ENCODE measurements at regions not wholly inside any gene's neighbourhood (a gene's known extent, or its start where the extent isn't known, plus 50 kb on each side); places are given as distances from the start of the nearest gene placed in this dataset.
A peak's percentile ranks its signal among the peaks of the same experiment; 100 is the strongest.

GRCh38 chr16:63614429-63614828 is 1507.4 kb downstream of the CDH11 start:
- Histone ChIP-seq H3K27ac (ENCODE audit: low read depth, low read length) (no peak overlapping the region), H3K4me2 (ENCODE audit: insufficient read depth, low read length) (no peak overlapping the region), H4K20me1 (ENCODE audit: insufficient read depth, low read length) (no peaks in the 10 kb centered on the region), H3K4me1 (ENCODE audit: insufficient read depth, low read length) (no peaks in the 10 kb centered on the region), H2AFZ (ENCODE audit: low read length) (no peak overlapping the region), H3K9me3 (ENCODE audit: low read depth, low read length) (no peaks in the 10 kb centered on the region), H3K36me3 (ENCODE audit: insufficient read depth, low read length) (no peaks in the 10 kb centered on the region), H3K79me2 (ENCODE audit: insufficient read depth, low read length) (no peaks in the 10 kb centered on the region), H3K4me3 (ENCODE audit: insufficient read depth, low read length) (no peak overlapping the region), H3K27me3 (ENCODE audit: insufficient read depth, low read length) (no peaks in the 10 kb centered on the region)
- TF ChIP-seq, protein P1, sequence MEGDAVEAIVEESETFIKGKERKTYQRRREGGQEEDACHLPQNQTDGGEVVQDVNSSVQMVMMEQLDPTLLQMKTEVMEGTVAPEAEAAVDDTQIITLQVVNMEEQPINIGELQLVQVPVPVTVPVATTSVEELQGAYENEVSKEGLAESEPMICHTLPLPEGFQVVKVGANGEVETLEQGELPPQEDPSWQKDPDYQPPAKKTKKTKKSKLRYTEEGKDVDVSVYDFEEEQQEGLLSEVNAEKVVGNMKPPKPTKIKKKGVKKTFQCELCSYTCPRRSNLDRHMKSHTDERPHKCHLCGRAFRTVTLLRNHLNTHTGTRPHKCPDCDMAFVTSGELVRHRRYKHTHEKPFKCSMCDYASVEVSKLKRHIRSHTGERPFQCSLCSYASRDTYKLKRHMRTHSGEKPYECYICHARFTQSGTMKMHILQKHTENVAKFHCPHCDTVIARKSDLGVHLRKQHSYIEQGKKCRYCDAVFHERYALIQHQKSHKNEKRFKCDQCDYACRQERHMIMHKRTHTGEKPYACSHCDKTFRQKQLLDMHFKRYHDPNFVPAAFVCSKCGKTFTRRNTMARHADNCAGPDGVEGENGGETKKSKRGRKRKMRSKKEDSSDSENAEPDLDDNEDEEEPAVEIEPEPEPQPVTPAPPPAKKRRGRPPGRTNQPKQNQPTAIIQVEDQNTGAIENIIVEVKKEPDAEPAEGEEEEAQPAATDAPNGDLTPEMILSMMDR (IDR thresholded peaks at IDR 0.05; ENCODE audit: extremely low read depth, low read depth, low read length): no peak
- DNase-seq (ENCODE audit: insufficient read length, low spot score, missing footprints): no peak

GRCh38 chr16:63613701-63614100 is 1508.2 kb downstream of the CDH11 start:
- no peaks in the 10 kb centered on the region for H3K27me3 ChIP-seq (ENCODE audit: insufficient read depth, low read length)
- no peaks in the 10 kb centered on the region for H4K20me1 ChIP-seq (ENCODE audit: insufficient read depth, low read length)
- no peak overlapping the region for H3K27ac ChIP-seq (ENCODE audit: low read depth, low read length)
- H3K4me2 ChIP-seq (ENCODE audit: insufficient read depth, low read length): no peak overlapping the region
- no peaks in the 10 kb centered on the region for H3K4me1 ChIP-seq (ENCODE audit: insufficient read depth, low read length)
- H3K9me3 ChIP-seq (ENCODE audit: low read depth, low read length): no peaks in the 10 kb centered on the region
- no peaks in the 10 kb centered on the region for H3K36me3 ChIP-seq (ENCODE audit: insufficient read depth, low read length)
- TF ChIP-seq, protein P1 (IDR thresholded peaks at IDR 0.05; ENCODE audit: extremely low read depth, low read depth, low read length): no peak
- H2AFZ ChIP-seq (ENCODE audit: low read length): no peak overlapping the region
- H3K4me3 ChIP-seq (ENCODE audit: insufficient read depth, low read length): no peak overlapping the region
- H3K79me2 ChIP-seq (ENCODE audit: insufficient read depth, low read length): no peaks in the 10 kb centered on the region
- peak; percentile 73 for DNase-seq (ENCODE audit: insufficient read length, low spot score, missing footprints)

DNA sequence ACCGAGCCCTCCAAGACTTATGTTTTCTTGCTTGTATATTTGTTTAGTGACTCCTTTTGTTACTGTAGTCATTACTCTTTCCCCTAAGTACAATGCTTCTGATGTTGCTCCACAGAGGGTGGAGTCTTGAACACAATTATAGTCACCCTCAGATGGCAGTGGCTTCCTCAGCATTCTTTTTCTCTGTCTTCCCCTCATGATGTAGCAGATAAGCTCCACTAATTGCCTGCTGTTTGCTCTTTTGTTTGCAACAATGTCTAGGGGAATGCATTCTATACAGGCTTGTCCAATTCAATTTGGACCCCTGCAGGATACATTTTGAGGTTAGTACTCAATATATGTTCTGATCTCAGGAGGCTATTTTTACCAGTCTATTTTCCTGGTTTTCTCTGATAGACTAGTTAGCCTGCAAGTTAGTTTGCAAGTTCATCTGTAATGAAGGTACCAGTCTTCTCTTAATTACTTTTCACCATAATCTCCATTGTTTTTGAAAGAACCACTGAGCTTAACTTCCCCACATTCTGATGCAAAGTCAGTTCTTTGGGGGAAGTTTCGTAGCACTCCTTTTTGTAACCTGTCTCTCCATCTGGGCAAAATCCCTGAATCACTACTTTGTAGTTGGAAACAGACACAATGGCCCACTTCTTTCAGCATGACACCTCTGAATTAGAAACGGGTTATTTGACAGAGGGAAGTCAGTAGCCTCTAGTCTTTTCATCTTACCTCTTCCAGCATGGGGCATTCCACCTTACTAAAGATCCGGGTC is 1509.2 kb downstream of the CDH11 start:
- no peaks in the 10 kb centered on the region for H4K20me1 ChIP-seq (ENCODE audit: insufficient read depth, low read length)
- H3K4me2 ChIP-seq (ENCODE audit: insufficient read depth, low read length): no peak overlapping the region
- H3K79me2 ChIP-seq (ENCODE audit: insufficient read depth, low read length): no peaks in the 10 kb centered on the region
- H3K27me3 ChIP-seq (ENCODE audit: insufficient read depth, low read length): no peaks in the 10 kb centered on the region
- no peak overlapping the region for H3K4me3 ChIP-seq (ENCODE audit: insufficient read depth, low read length)
- H3K27ac ChIP-seq (ENCODE audit: low read depth, low read length): no peak overlapping the region
- H3K9me3 ChIP-seq (ENCODE audit: low read depth, low read length): no peaks in the 10 kb centered on the region
- H3K4me1 ChIP-seq (ENCODE audit: insufficient read depth, low read length): no peaks in the 10 kb centered on the region
- no peaks in the 10 kb centered on the region for H3K36me3 ChIP-seq (ENCODE audit: insufficient read depth, low read length)
- DNase-seq (ENCODE audit: insufficient read length, low spot score, missing footprints): no peak
- TF ChIP-seq, protein P1 (IDR thresholded peaks at IDR 0.05; ENCODE audit: extremely low read depth, low read depth, low read length): no peak
- no peak overlapping the region for H2AFZ ChIP-seq (ENCODE audit: low read length)

- Histone ChIP-seq H2AFZ (ENCODE audit: low read length) (no peak overlapping the region), H3K9me3 (ENCODE audit: low read depth, low read length) (no peaks in the 10 kb centered on the region), H3K4me3 (ENCODE audit: insufficient read depth, low read length) (no peak overlapping the region), H3K4me1 (ENCODE audit: insufficient read depth, low read length) (no peaks in the 10 kb centered on the region), H4K20me1 (ENCODE audit: insufficient read depth, low read length) (no peaks in the 10 kb centered on the region), H3K27ac (ENCODE audit: low read depth, low read length) (no peak overlapping the region), H3K4me2 (ENCODE audit: insufficient read depth, low read length) (no peak overlapping the region), H3K27me3 (ENCODE audit: insufficient read depth, low read length) (no peaks in the 10 kb centered on the region), H3K79me2 (ENCODE audit: insufficient read depth, low read length) (no peaks in the 10 kb centered on the region), H3K36me3 (ENCODE audit: insufficient read depth, low read length) (no peaks in the 10 kb centered on the region)
- DNase-seq (ENCODE audit: insufficient read length, low spot score, missing footprints): no peak
- TF ChIP-seq, protein P1 (IDR thresholded peaks at IDR 0.05; ENCODE audit: extremely low read depth, low read depth, low read length): no peak
Observed at GRCh38 chr16:63606778-63607177, 1515.1 kb downstream of the CDH11 start.

All from osteoblast (primary cell).